ENCODE measurements at regions not wholly inside any gene's neighbourhood (a gene's known extent, or its start where the extent isn't known, plus 50 kb on each side); places are given as distances from the start of the nearest gene placed in this dataset.

GRCh38 chr16:75860326-75861053 lies 134.2 kb upstream of the CPHXL start:
- TF ChIP-seq, protein P1, sequence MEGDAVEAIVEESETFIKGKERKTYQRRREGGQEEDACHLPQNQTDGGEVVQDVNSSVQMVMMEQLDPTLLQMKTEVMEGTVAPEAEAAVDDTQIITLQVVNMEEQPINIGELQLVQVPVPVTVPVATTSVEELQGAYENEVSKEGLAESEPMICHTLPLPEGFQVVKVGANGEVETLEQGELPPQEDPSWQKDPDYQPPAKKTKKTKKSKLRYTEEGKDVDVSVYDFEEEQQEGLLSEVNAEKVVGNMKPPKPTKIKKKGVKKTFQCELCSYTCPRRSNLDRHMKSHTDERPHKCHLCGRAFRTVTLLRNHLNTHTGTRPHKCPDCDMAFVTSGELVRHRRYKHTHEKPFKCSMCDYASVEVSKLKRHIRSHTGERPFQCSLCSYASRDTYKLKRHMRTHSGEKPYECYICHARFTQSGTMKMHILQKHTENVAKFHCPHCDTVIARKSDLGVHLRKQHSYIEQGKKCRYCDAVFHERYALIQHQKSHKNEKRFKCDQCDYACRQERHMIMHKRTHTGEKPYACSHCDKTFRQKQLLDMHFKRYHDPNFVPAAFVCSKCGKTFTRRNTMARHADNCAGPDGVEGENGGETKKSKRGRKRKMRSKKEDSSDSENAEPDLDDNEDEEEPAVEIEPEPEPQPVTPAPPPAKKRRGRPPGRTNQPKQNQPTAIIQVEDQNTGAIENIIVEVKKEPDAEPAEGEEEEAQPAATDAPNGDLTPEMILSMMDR (IDR thresholded peaks at IDR 0.05): no peak
- TF ChIP-seq POLR2AphosphoS5 (IDR thresholded peaks at IDR 0.05; ENCODE audit: low read depth, low read length): no peak
- no peak for TF ChIP-seq TCF7L2 (IDR thresholded peaks at IDR 0.05; ENCODE audit: low read depth, low read length)
- TF ChIP-seq SIN3A (IDR thresholded peaks at IDR 0.05; ENCODE audit: borderline replicate concordance, insufficient read depth, low read depth, low read length): no peak
- TF ChIP-seq, protein P2, sequence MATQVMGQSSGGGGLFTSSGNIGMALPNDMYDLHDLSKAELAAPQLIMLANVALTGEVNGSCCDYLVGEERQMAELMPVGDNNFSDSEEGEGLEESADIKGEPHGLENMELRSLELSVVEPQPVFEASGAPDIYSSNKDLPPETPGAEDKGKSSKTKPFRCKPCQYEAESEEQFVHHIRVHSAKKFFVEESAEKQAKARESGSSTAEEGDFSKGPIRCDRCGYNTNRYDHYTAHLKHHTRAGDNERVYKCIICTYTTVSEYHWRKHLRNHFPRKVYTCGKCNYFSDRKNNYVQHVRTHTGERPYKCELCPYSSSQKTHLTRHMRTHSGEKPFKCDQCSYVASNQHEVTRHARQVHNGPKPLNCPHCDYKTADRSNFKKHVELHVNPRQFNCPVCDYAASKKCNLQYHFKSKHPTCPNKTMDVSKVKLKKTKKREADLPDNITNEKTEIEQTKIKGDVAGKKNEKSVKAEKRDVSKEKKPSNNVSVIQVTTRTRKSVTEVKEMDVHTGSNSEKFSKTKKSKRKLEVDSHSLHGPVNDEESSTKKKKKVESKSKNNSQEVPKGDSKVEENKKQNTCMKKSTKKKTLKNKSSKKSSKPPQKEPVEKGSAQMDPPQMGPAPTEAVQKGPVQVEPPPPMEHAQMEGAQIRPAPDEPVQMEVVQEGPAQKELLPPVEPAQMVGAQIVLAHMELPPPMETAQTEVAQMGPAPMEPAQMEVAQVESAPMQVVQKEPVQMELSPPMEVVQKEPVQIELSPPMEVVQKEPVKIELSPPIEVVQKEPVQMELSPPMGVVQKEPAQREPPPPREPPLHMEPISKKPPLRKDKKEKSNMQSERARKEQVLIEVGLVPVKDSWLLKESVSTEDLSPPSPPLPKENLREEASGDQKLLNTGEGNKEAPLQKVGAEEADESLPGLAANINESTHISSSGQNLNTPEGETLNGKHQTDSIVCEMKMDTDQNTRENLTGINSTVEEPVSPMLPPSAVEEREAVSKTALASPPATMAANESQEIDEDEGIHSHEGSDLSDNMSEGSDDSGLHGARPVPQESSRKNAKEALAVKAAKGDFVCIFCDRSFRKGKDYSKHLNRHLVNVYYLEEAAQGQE (IDR thresholded peaks at IDR 0.05; ENCODE audit: insufficient read depth in 1 of 2, low read depth in 2 of 2, low read length in 1 of 2): no peak
